Astrocyte (in vitro differentiated cells and primary cell): ENCODE measurements at regions not wholly inside any gene's neighbourhood (a gene's known extent, or its start where the extent isn't known, plus 50 kb on each side); places are given as distances from the start of the nearest gene placed in this dataset.

Experiments
- DNase-seq: peaks from one replicate; pipeline ENCODE4 v3.0.0-alpha.2; 2010; ENCODE audit warnings: low read depth
- FAIRE-seq: peaks from 2 replicates; lab custom pipeline; 2011; peaks lifted over from hg19 to GRCh38; lab: Jason Lieb, UNC
- H2AFZ ChIP-seq: 2 replicates; pipeline ENCODE4 v1.6.0; 2012; ENCODE audit warnings: low read depth, low read length, inconsistent platforms
- H3K27ac ChIP-seq: 2 replicates; pipeline ENCODE4 v1.5.1; 2011; ENCODE audit warnings: low read depth, low read length, inconsistent platforms
- H3K27me3 ChIP-seq: 2 replicates; pipeline ENCODE4 v1.6.0; 2011; ENCODE audit warnings: low read length, inconsistent platforms; ENCODE audit not compliant: insufficient read depth
- H3K36me3 ChIP-seq: 2 replicates; pipeline ENCODE4 v1.5.1; 2011; ENCODE audit warnings: low read length, inconsistent platforms; ENCODE audit not compliant: insufficient read depth
- H3K4me1 ChIP-seq: 2 replicates; pipeline ENCODE4 v1.5.1; 2011; ENCODE audit warnings: low read length, inconsistent platforms; ENCODE audit not compliant: insufficient read depth
- H3K4me2 ChIP-seq: 2 replicates; pipeline ENCODE4 v1.6.0; 2012; ENCODE audit warnings: low read length, inconsistent platforms
- H3K4me3 ChIP-seq: 2 replicates; pipeline ENCODE4 v1.5.1; 2011; ENCODE audit warnings: low read depth, mild to moderate bottlenecking, low read length, inconsistent platforms; ENCODE audit not compliant: insufficient read depth
- H3K79me2 ChIP-seq: 2 replicates; pipeline ENCODE4 v1.6.0; 2012; ENCODE audit warnings: mild to moderate bottlenecking, low read length, inconsistent platforms; ENCODE audit not compliant: insufficient read depth
- H3K9ac ChIP-seq: 2 replicates; pipeline ENCODE4 v1.6.0; 2012; ENCODE audit warnings: mild to moderate bottlenecking, low read length, inconsistent platforms
- H3K9me3 ChIP-seq: 2 replicates; pipeline ENCODE4 v1.5.1; 2012; ENCODE audit warnings: low read depth, mild to moderate bottlenecking, low read length, inconsistent platforms; ENCODE audit not compliant: insufficient read depth
- H4K20me1 ChIP-seq: 2 replicates; pipeline ENCODE4 v1.6.0; 2012; ENCODE audit warnings: low read length, inconsistent platforms; ENCODE audit not compliant: insufficient read depth
- H3K27ac Mint-ChIP-seq: one replicate; pipeline ENCODE4 v1.8.0; 2021; ENCODE audit warnings: mild to moderate bottlenecking, mixed read lengths; ENCODE audit not compliant: unreplicated experiment
- H3K27me3 Mint-ChIP-seq: one replicate; pipeline ENCODE4 v1.8.0; 2021; ENCODE audit warnings: low read depth, mixed read lengths; ENCODE audit not compliant: unreplicated experiment
- H3K36me3 Mint-ChIP-seq: one replicate; pipeline ENCODE4 v1.8.0; 2021; ENCODE audit warnings: low read depth, mixed read lengths; ENCODE audit not compliant: unreplicated experiment
- H3K4me1 Mint-ChIP-seq: one replicate; pipeline ENCODE4 v1.8.0; 2021; ENCODE audit warnings: low read depth, mixed read lengths; ENCODE audit not compliant: unreplicated experiment
- H3K4me3 Mint-ChIP-seq: one replicate; pipeline ENCODE4 v1.8.0; 2021; ENCODE audit warnings: mild to moderate bottlenecking, moderate library complexity, mixed read lengths; ENCODE audit not compliant: unreplicated experiment
- H3K9me3 Mint-ChIP-seq: one replicate; pipeline ENCODE4 v1.8.0; 2021; ENCODE audit warnings: mild to moderate bottlenecking, mixed read lengths; ENCODE audit not compliant: unreplicated experiment
- EZH2 ChIP-seq: IDR thresholded peaks from 2 replicates; pipeline ENCODE4 v1.6.1; 2012; ENCODE audit warnings: mild to moderate bottlenecking, low read length, inconsistent platforms; ENCODE audit not compliant: insufficient read depth
- TF ChIP-seq, protein P1 (sequence below): IDR thresholded peaks from 2 replicates; pipeline ENCODE4 v1.5.1; 2011; ENCODE audit warnings: low read depth, mild to moderate bottlenecking, inconsistent platforms, low read length, moderate library complexity; ENCODE audit not compliant: insufficient read depth

DNA sequence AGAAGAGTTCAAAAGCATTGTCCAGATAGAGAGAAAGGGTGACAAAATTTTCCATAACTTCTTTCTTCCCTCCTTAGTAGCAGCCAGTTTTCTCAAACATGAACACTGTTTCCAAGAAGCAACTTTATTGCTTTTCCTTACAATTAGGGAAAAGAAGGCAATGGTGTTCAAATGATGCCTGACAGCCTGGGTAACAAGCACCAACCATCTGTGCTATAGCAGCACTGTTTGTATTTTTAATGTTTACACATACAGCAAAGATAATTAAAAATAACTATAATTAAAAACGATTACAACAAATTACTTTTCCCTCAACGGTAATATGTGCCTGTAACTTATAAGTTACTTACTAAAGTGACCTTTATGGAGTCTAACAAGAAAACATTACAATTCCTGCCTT is 450.6 kb upstream of the LMO3 start:
- no peak overlapping the region for H3K27ac Mint-ChIP-seq
- H3K4me3 ChIP-seq = no peak overlapping the region

DNA sequence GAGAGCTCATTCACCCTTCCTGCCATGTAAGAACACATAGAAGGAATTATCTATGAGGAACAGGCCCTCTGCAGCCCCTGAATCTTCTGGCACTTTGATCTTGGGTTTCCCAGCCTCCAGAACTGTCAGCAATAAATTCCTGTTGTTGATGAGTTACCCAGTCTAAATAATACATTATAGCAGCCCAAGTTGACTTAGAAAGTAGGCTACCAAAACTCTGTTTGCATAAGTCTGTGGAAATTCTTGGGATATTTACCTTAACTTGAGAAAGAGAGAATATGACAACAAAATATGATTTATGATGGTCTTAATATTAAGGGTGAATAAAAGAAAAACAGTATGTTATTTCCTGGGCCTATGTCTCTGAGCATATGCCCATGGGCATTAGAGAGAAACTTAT is 433.0 kb upstream of the LMO3 start:
- Mint-ChIP-seq H3K4me3 (no peak overlapping the region), H3K27me3 (no peaks in the 10 kb centered on the region), H3K36me3 (no peaks in the 10 kb centered on the region), H3K9me3 (no peaks in the 10 kb centered on the region), H3K27ac (no peak overlapping the region), H3K4me1 (no peaks in the 10 kb centered on the region)
- H3K9ac ChIP-seq = no peak overlapping the region
- H3K4me3 ChIP-seq = no peak overlapping the region
- no peaks in the 10 kb centered on the region for H3K36me3 ChIP-seq
- no peaks in the 10 kb centered on the region for H4K20me1 ChIP-seq
- no peak overlapping the region for H2AFZ ChIP-seq
- H3K27ac ChIP-seq = no peak overlapping the region
- no peaks in the 10 kb centered on the region for H3K79me2 ChIP-seq
- TF ChIP-seq, protein P1, sequence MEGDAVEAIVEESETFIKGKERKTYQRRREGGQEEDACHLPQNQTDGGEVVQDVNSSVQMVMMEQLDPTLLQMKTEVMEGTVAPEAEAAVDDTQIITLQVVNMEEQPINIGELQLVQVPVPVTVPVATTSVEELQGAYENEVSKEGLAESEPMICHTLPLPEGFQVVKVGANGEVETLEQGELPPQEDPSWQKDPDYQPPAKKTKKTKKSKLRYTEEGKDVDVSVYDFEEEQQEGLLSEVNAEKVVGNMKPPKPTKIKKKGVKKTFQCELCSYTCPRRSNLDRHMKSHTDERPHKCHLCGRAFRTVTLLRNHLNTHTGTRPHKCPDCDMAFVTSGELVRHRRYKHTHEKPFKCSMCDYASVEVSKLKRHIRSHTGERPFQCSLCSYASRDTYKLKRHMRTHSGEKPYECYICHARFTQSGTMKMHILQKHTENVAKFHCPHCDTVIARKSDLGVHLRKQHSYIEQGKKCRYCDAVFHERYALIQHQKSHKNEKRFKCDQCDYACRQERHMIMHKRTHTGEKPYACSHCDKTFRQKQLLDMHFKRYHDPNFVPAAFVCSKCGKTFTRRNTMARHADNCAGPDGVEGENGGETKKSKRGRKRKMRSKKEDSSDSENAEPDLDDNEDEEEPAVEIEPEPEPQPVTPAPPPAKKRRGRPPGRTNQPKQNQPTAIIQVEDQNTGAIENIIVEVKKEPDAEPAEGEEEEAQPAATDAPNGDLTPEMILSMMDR = no peak
- no peaks in the 10 kb centered on the region for H3K9me3 ChIP-seq
- no peaks in the 10 kb centered on the region for H3K27me3 ChIP-seq
- H3K4me2 ChIP-seq = no peak overlapping the region
- FAIRE-seq = no peak
- no peaks in the 10 kb centered on the region for H3K4me1 ChIP-seq
- no peak for DNase-seq

More for the DNA sequence above, 450.6 kb upstream of the LMO3 start:
- H2AFZ ChIP-seq = no peak overlapping the region
- H3K36me3 ChIP-seq = no peaks in the 10 kb centered on the region
- H3K79me2 ChIP-seq = no peaks in the 10 kb centered on the region
- H3K9me3 ChIP-seq = peaks cover 3% of the 10 kb centered on the region
- H3K4me1 ChIP-seq = no peaks in the 10 kb centered on the region
- Mint-ChIP-seq H3K27me3 (no peaks in the 10 kb centered on the region), H3K4me1 (peaks cover 5% of the 10 kb centered on the region), H3K4me3 (no peak overlapping the region), H3K36me3 (no peaks in the 10 kb centered on the region), H3K9me3 (peaks cover 3% of the 10 kb centered on the region)
- no peak for TF ChIP-seq EZH2
- TF ChIP-seq, protein P1 = no peak
- DNase-seq (no peak), FAIRE-seq (no peak)
- no peak overlapping the region for H3K9ac ChIP-seq
- H3K4me2 ChIP-seq = no peak overlapping the region
- no peaks in the 10 kb centered on the region for H4K20me1 ChIP-seq
- H3K27ac ChIP-seq = no peak overlapping the region
- no peaks in the 10 kb centered on the region for H3K27me3 ChIP-seq

DNA sequence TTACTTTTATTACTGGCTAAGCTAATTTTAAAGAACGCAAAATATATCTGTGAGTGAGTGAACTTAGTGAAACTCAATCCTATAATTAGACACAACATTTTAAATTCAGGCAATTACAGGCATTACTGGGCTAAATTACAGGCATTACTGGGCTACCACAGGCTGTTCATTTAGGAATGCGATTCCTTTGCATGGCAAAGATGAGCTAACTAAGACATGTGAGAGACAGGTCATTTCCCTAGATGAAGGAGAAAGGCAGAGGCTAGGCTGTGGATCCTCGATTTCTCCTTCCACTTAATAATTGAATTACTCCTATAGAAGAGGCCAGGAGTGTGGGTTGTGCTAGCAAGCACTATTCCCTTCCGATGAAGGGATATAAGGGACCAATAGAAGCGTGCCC is 429.4 kb upstream of the LMO3 start:
- no peak overlapping the region for H3K4me2 ChIP-seq
- no peaks in the 10 kb centered on the region for H3K4me1 ChIP-seq
- H3K27me3 ChIP-seq = no peaks in the 10 kb centered on the region
- TF ChIP-seq, protein P1 = no peak
- TF ChIP-seq EZH2 = no peak
- H4K20me1 ChIP-seq = no peaks in the 10 kb centered on the region
- Mint-ChIP-seq H3K9me3 (no peaks in the 10 kb centered on the region), H3K36me3 (no peaks in the 10 kb centered on the region), H3K4me1 (no peaks in the 10 kb centered on the region), H3K4me3 (no peak overlapping the region), H3K27me3 (no peaks in the 10 kb centered on the region), H3K27ac (no peak overlapping the region)
- no peak overlapping the region for H3K4me3 ChIP-seq
- H3K9ac ChIP-seq = no peak overlapping the region
- no peaks in the 10 kb centered on the region for H3K79me2 ChIP-seq
- H3K27ac ChIP-seq = no peak overlapping the region
- FAIRE-seq (no peak), DNase-seq (no peak)
- no peaks in the 10 kb centered on the region for H3K36me3 ChIP-seq
- no peaks in the 10 kb centered on the region for H3K9me3 ChIP-seq
- no peak overlapping the region for H2AFZ ChIP-seq
